ENCODE measurements at regions not wholly inside any gene's neighbourhood (a gene's known extent, or its start where the extent isn't known, plus 50 kb on each side); places are given as distances from the start of the nearest gene placed in this dataset.

DNA sequence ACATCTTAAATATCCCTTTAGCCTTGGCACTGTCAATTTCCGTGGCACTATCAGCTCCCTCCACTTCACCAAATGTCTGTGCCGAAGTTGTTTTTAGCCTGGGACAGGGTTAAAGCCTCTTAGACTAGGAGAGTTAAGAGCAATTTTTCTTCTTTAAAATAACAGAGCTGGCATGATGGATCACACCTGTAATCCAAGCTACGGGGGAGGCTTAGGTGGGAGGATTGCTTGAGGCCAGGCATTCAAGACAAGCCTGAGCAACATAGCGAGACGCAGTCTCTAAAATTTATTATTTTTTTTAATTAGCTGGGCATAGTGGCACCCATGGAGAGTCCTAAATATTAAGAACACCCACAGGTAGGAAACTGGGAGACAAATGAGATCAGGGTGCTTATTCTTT is 209.8 kb upstream of the MAGEB18 start:
- Histone ChIP-seq H3K36me3 (ENCODE audit: control insufficient read depth, insufficient read depth, low read length) (no peaks in the 10 kb centered on the region), H3K4me3 (no peak overlapping the region), H3K79me2 (ENCODE audit: control insufficient read depth, insufficient read depth, low read length) (no peaks in the 10 kb centered on the region), H3K9me3 (replicated peaks; ENCODE audit: control insufficient read depth, insufficient read depth, low read depth, low read length) (no peaks in the 10 kb centered on the region), H3K9ac (ENCODE audit: insufficient read depth in 1 of 2, low read depth in 2 of 2, low read length in 2 of 2) (no peak overlapping the region), H3K9me1 (ENCODE audit: control insufficient read depth, insufficient read depth, low read length) (no peaks in the 10 kb centered on the region), H3K27ac (ENCODE audit: extremely low read depth, low read depth, low read length) (no peak overlapping the region), H2AFZ (ENCODE audit: low read depth, low read length) (no peak overlapping the region), H4K20me1 (replicated peaks; ENCODE audit: control insufficient read depth, insufficient read depth, low read length) (no peaks in the 10 kb centered on the region), H3K27me3 (ENCODE audit: control insufficient read depth in 2 of 2, insufficient read depth in 2 of 2, low read length in 2 of 2) (no peaks in the 10 kb centered on the region), H3K4me1 (replicated peaks in 1 of 2; ENCODE audit: control insufficient read depth in 2 of 2, insufficient read depth in 2 of 2, low read length in 2 of 2) (no peaks in the 10 kb centered on the region), H3K4me2 (ENCODE audit: insufficient read depth, low read length) (no peak overlapping the region)
- CTCF ChIA-PET (ENCODE audit: low intra/inter-chr PET ratio) = no interaction called here
- 0% methylated on average over 3 of the region's 5 CpGs for WGBS (ENCODE audit: insufficient coverage, low coverage, missing lambda C conversion rate)
- TF ChIP-seq CAMTA2 (CRISPR knock-in tag; conservative IDR thresholded peaks at IDR 0.05) (no peak), HDGF (IDR thresholded peaks at IDR 0.05) (no peak), FOXP1 (CRISPR knock-in tag; IDR thresholded peaks at IDR 0.05) (no peak), ZNF717 (CRISPR knock-in tag; IDR thresholded peaks at IDR 0.05) (no peak), ILF3 (IDR thresholded peaks at IDR 0.05; ENCODE audit: borderline replicate concordance) (no peak), KLF1 (tag; IDR thresholded peaks at IDR 0.05) (no peak), FOS (IDR thresholded peaks at IDR 0.05; ENCODE audit: extremely low read depth, insufficient read length) (no peak), BCOR (IDR thresholded peaks at IDR 0.05) (no peak), CTBP1 (IDR thresholded peaks at IDR 0.05; ENCODE audit: borderline replicate concordance) (no peak), MEF2A (IDR thresholded peaks at IDR 0.05; ENCODE audit: control insufficient read depth, low read depth, low read length) (no peak), MECOM (CRISPR knock-in tag; IDR thresholded peaks at IDR 0.05) (no peak), ZNF644 (tag; IDR thresholded peaks at IDR 0.05; ENCODE audit: low read depth) (no peak), ZSCAN32 (CRISPR knock-in tag; IDR thresholded peaks at IDR 0.05) (no peak)
- TF ChIP-seq, protein P1, sequence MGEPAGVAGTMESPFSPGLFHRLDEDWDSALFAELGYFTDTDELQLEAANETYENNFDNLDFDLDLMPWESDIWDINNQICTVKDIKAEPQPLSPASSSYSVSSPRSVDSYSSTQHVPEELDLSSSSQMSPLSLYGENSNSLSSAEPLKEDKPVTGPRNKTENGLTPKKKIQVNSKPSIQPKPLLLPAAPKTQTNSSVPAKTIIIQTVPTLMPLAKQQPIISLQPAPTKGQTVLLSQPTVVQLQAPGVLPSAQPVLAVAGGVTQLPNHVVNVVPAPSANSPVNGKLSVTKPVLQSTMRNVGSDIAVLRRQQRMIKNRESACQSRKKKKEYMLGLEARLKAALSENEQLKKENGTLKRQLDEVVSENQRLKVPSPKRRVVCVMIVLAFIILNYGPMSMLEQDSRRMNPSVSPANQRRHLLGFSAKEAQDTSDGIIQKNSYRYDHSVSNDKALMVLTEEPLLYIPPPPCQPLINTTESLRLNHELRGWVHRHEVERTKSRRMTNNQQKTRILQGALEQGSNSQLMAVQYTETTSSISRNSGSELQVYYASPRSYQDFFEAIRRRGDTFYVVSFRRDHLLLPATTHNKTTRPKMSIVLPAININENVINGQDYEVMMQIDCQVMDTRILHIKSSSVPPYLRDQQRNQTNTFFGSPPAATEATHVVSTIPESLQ (CRISPR knock-in tag; IDR thresholded peaks at IDR 0.05) = no peak
- TF ChIP-seq, protein P2, sequence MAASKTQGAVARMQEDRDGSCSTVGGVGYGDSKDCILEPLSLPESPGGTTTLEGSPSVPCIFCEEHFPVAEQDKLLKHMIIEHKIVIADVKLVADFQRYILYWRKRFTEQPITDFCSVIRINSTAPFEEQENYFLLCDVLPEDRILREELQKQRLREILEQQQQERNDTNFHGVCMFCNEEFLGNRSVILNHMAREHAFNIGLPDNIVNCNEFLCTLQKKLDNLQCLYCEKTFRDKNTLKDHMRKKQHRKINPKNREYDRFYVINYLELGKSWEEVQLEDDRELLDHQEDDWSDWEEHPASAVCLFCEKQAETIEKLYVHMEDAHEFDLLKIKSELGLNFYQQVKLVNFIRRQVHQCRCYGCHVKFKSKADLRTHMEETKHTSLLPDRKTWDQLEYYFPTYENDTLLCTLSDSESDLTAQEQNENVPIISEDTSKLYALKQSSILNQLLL (CRISPR knock-in tag; IDR thresholded peaks at IDR 0.05; ENCODE audit: borderline replicate concordance) = no peak
- intact Hi-C loops (cut with micrococcal nuclease) (no loop called here), in situ Hi-C loops (cut with MboI) (no loop called here)
- FAIRE-seq (no peak), ATAC-seq (no peak), DNase-seq (ENCODE audit: extremely low read depth in 1 of 4, low spot score in 3 of 4) (no peak)
- no TSS peak for BruUV-seq (replicated peaks)
- POLR2A ChIA-PET = no interaction called here

Measured in K562 (cell line).